SK-N-SH (cell line): ENCODE measurements at regions not wholly inside any gene's neighbourhood (a gene's known extent, or its start where the extent isn't known, plus 50 kb on each side); places are given as distances from the start of the nearest gene placed in this dataset.

ENCODE experiments used
- CTCF ChIA-PET: fragments of 300-600, 350-600 bp; formaldehyde crosslinking; extraction: SDS; loops from one replicate; lab custom pipeline; 2021; lab: Yijun Ruan, JAX
- POLR2A ChIA-PET: fragments of 350-600 bp; sonication (Branson Sonifier 250); formaldehyde crosslinking; extraction: SDS; loops from one replicate; lab custom pipeline; 2020; ENCODE audit warnings: antibody characterized with exemption, inconsistent platforms; lab: Yijun Ruan, JAX
- DNase-seq: peaks from one replicate; pipeline ENCODE4 v3.0.0; 2012
- H2AFZ ChIP-seq: fragments of 200-600 bp; sonication (generic); 2 replicates; pipeline ENCODE4 v1.8.1; 2016; ENCODE audit warnings: antibody characterized with exemption, mild to moderate bottlenecking, low read depth
- H3F3A ChIP-seq: fragments of 200-600 bp; sonication (generic); replicated peaks from 2 replicates; pipeline ENCODE3; 2016; ENCODE audit warnings: antibody characterized with exemption, mild to moderate bottlenecking; ENCODE audit not compliant: insufficient read depth
- H3K27ac ChIP-seq, 2 experiments: fragments of 200-500 bp in 1 of 2; fragments of 200-600 bp in 1 of 2; sonication (Bioruptor generic) in 1 of 2; sonication (generic), shearing (Covaris generic) in 1 of 2; 2 replicates each; pipeline versions ENCODE4 v1.5.1 to v1.6.1; 2014 to 2016; ENCODE audit warnings: low read depth in 2 of 2, inconsistent platforms in 1 of 2, low read length in 1 of 2, mild to moderate bottlenecking in 1 of 2, mixed read lengths in 1 of 2
- H3K27me3 ChIP-seq: fragments of 200-600 bp; sonication (generic), shearing (Covaris generic); 2 replicates; pipeline ENCODE4 v1.6.1; 2016; ENCODE audit warnings: mixed run types; ENCODE audit not compliant: insufficient read depth
- H3K36me3 ChIP-seq, 2 experiments: fragments of 200-500 bp in 1 of 2; fragments of 200-600 bp in 1 of 2; sonication (Bioruptor generic) in 1 of 2; sonication (generic) in 1 of 2; replicated peaks in 1 of 2; 2 replicates each; pipeline versions ENCODE3 to v1.5.1; 2014 to 2016; ENCODE audit warnings: low read length in 1 of 2, mild to moderate bottlenecking in 1 of 2; ENCODE audit not compliant: insufficient read depth in 2 of 2, control insufficient read depth in 1 of 2
- H3K4me1 ChIP-seq, 2 experiments: fragments of 200-500 bp in 1 of 2; fragments of 200-600 bp in 1 of 2; sonication (Bioruptor generic) in 1 of 2; sonication (generic), shearing (Covaris generic) in 1 of 2; 2 replicates each; pipeline versions ENCODE4 v1.5.1 to v1.6.1; 2014 to 2016; ENCODE audit warnings: low read depth in 1 of 2, low read length in 1 of 2, mixed run types in 1 of 2; ENCODE audit not compliant: insufficient read depth in 2 of 2, control insufficient read depth in 1 of 2
- H3K4me2 ChIP-seq: fragments of 200-600 bp; sonication (generic), shearing (Covaris generic); 2 replicates; pipeline ENCODE4 v1.6.1; 2017; ENCODE audit warnings: mixed run types
- H3K4me3 ChIP-seq, 2 experiments: fragments of 200-500 bp in 1 of 2; fragments of 200-600 bp in 1 of 2; sonication (Bioruptor generic) in 1 of 2; sonication (generic), shearing (Covaris generic) in 1 of 2; 2 replicates each; pipeline versions ENCODE4 v1.5.1 to v1.8.1; 2014 to 2016; ENCODE audit warnings: low read depth in 2 of 2, inconsistent platforms in 1 of 2, low read length in 1 of 2, mild to moderate bottlenecking in 1 of 2, mixed read lengths in 1 of 2, moderate library complexity in 1 of 2
- H3K79me2 ChIP-seq: fragments of 200-600 bp; sonication (generic); 2 replicates; pipeline ENCODE4 v1.8.1; 2017; ENCODE audit warnings: mild to moderate bottlenecking; ENCODE audit not compliant: insufficient read depth
- H3K9ac ChIP-seq: fragments of 200-600 bp; sonication (generic); 2 replicates; pipeline ENCODE4 v1.6.1; 2017; ENCODE audit warnings: mixed run types
- H3K9me2 ChIP-seq: fragments of 200-600 bp; sonication (generic); 2 replicates; pipeline ENCODE4 v1.6.1; 2017; ENCODE audit warnings: mixed run types
- H3K9me3 ChIP-seq: fragments of 200-600 bp; sonication (generic); 2 replicates; pipeline ENCODE4 v1.6.1; 2017; ENCODE audit warnings: mixed run types, mild to moderate bottlenecking, moderate library complexity
- H4K20me1 ChIP-seq: fragments of 200-600 bp; sonication (generic); 2 replicates; pipeline ENCODE4 v1.6.1; 2017; ENCODE audit warnings: mild to moderate bottlenecking, mixed run types; ENCODE audit not compliant: insufficient read depth
- IRF3 ChIP-seq: fragments of 150-350 bp; IDR thresholded peaks from 2 replicates; pipeline ENCODE4 v1.6.1; 2016; ENCODE audit warnings: mild to moderate bottlenecking, low read depth, low read length
- MAX ChIP-seq: IDR thresholded peaks from 2 replicates; pipeline ENCODE4 v1.4.0; 2012; ENCODE audit warnings: low read depth
- NFIC ChIP-seq: IDR thresholded peaks from 2 replicates; pipeline ENCODE4 v1.4.0; 2012; ENCODE audit warnings: borderline replicate concordance
- POLR2AphosphoS5 ChIP-seq: IDR thresholded peaks from 2 replicates; pipeline ENCODE4 v1.6.1; 2012; ENCODE audit warnings: low read depth, low read length
- RAD21 ChIP-seq: IDR thresholded peaks from 2 replicates; pipeline ENCODE4 v1.6.1; 2012; ENCODE audit warnings: mild to moderate bottlenecking, low read length
- RCOR1 ChIP-seq: fragments of 150-350 bp; IDR thresholded peaks from 2 replicates; pipeline ENCODE4 v1.6.1; 2017; ENCODE audit warnings: antibody characterized with exemption, low read length
- REST ChIP-seq: IDR thresholded peaks from 2 replicates; pipeline ENCODE4 v1.6.1; 2012; ENCODE audit warnings: mild to moderate bottlenecking, low read depth, low read length, moderate library complexity
- RFX5 ChIP-seq: IDR thresholded peaks from 2 replicates; pipeline ENCODE4 v1.6.1; 2012; ENCODE audit warnings: mild to moderate bottlenecking, improper control_type of control experiment, low read length
- TAF1 ChIP-seq: IDR thresholded peaks from 2 replicates; pipeline ENCODE4 v1.6.1; 2012; ENCODE audit warnings: low read depth, mild to moderate bottlenecking, low read length, moderate library complexity, borderline replicate concordance
- TEAD4 ChIP-seq: IDR thresholded peaks from 2 replicates; pipeline ENCODE4 v1.4.0; 2012; ENCODE audit warnings: mild to moderate bottlenecking, borderline replicate concordance; ENCODE audit not compliant: insufficient read depth
- USF2 ChIP-seq: fragments of 150-350 bp; IDR thresholded peaks from 2 replicates; pipeline ENCODE4 v1.6.1; 2017; ENCODE audit warnings: antibody characterized with exemption, low read length, low read depth, borderline replicate concordance
- YY1 ChIP-seq: IDR thresholded peaks from 2 replicates; pipeline ENCODE4 v1.4.0; 2012; ENCODE audit warnings: low read depth, mild to moderate bottlenecking
- WGBS: methylation state at CpG from one replicate; pipeline ENCODE4 v1.1.6; 2017; ENCODE audit warnings: low lambda C conversion rate; 5-methylcytosine and 5-hydroxymethylcytosine counted together

- H3K9me3 ChIP-seq, result no peaks in the 10 kb centered on the region
- ChIA-PET POLR2A (no interaction called here), CTCF (interaction anchor here (1.2 kb wide), 1 partner anchor 11 kb away, joined by 3 read pairs; no protein-coding TSS in a partner anchor)
- H4K20me1 ChIP-seq, result no peaks in the 10 kb centered on the region
- no peaks in the 10 kb centered on the region for H3F3A ChIP-seq
- no peaks in the 10 kb centered on the region for H3K79me2 ChIP-seq
- H3K4me3 ChIP-seq, result no peak overlapping the region
- no peak for DNase-seq
- no peaks in the 10 kb centered on the region for H3K4me1 ChIP-seq
- H3K27ac ChIP-seq, result no peak overlapping the region
- 49% methylated on average over 3 of the region's 3 CpGs for WGBS
- no peak for TF ChIP-seq RCOR1
- no peak for TF ChIP-seq RFX5
- TF ChIP-seq IRF3, result no peak
- no peak for TF ChIP-seq NFIC
- no peak for TF ChIP-seq POLR2AphosphoS5
- no peak for TF ChIP-seq TEAD4
- no peak for TF ChIP-seq MAX
- H3K9ac ChIP-seq, result no peak overlapping the region
- H3K4me2 ChIP-seq, result no peak overlapping the region
- no peak overlapping the region for H2AFZ ChIP-seq
- H3K36me3 ChIP-seq, result no peaks in the 10 kb centered on the region
- no peaks in the 10 kb centered on the region for H3K9me2 ChIP-seq
- H3K27me3 ChIP-seq, result no peaks in the 10 kb centered on the region
These were observed 1207.8 kb downstream of the EFNB2 start for GRCh38 chr13:105327581-105328126.

GRCh38 chr13:105319875-105320274 lies 1215.6 kb downstream of the EFNB2 start:
- 46% methylated on average over 6 of the region's 6 CpGs for WGBS
- Histone ChIP-seq H3F3A (no peaks in the 10 kb centered on the region), H4K20me1 (no peaks in the 10 kb centered on the region), H3K27me3 (no peaks in the 10 kb centered on the region), H2AFZ (no peak overlapping the region), H3K4me3 (no peak overlapping the region), H3K4me1 (no peaks in the 10 kb centered on the region), H3K9ac (no peak overlapping the region), H3K9me2 (no peaks in the 10 kb centered on the region), H3K9me3 (no peaks in the 10 kb centered on the region), H3K79me2 (no peaks in the 10 kb centered on the region), H3K4me2 (no peak overlapping the region), H3K36me3 (no peaks in the 10 kb centered on the region), H3K27ac (no peak overlapping the region)
- no peak for DNase-seq
- CTCF ChIA-PET, result no interaction called here
- POLR2A ChIA-PET, result no interaction called here
- TF ChIP-seq USF2 (no peak), IRF3 (no peak), REST (no peak), TAF1 (no peak), RAD21 (no peak), YY1 (no peak)
